GM23338 (cell line): ENCODE measurements at regions not wholly inside any gene's neighbourhood (a gene's known extent, or its start where the extent isn't known, plus 50 kb on each side); places are given as distances from the start of the nearest gene placed in this dataset.
A peak's percentile ranks its signal among the peaks of the same experiment; 100 is the strongest.

Experiments
- ATAC-seq: fragments of 200-7000 bp; cut with Tn5 transposase; 3 replicates; pipeline ENCODE4 v1.9.1; 2020
- DNase-seq: peaks from one replicate; pipeline ENCODE4 v3.0.0-alpha.2; 2015; ENCODE audit warnings: low spot score
- H2AFZ ChIP-seq: fragments of 200-600 bp; sonication (generic); 2 replicates; pipeline ENCODE4 v1.8.0; 2016; ENCODE audit warnings: antibody characterized with exemption, mild to moderate bottlenecking, moderate library complexity
- H3F3A ChIP-seq: fragments of 200-600 bp; sonication (generic); replicated peaks from 2 replicates; pipeline ENCODE4 v1.8.0; 2017; ENCODE audit warnings: antibody characterized with exemption, mixed run types, low read depth
- H3K27ac ChIP-seq: fragments of 200-600 bp; sonication (generic); 2 replicates; pipeline ENCODE4 v1.6.1; 2016; ENCODE audit warnings: low read depth
- H3K27me3 ChIP-seq: fragments of 200-600 bp; sonication (generic); 2 replicates; pipeline ENCODE4 v1.8.0; 2016; ENCODE audit warnings: mild to moderate bottlenecking, mixed run types, moderate library complexity; ENCODE audit not compliant: insufficient read depth
- H3K36me3 ChIP-seq: fragments of 200-600 bp; sonication (generic); 2 replicates; pipeline ENCODE4 v1.8.0; 2016; ENCODE audit warnings: mild to moderate bottlenecking; ENCODE audit not compliant: insufficient read depth
- H3K4me1 ChIP-seq: fragments of 200-600 bp; sonication (generic); 2 replicates; pipeline ENCODE4 v1.8.0; 2016; ENCODE audit warnings: mild to moderate bottlenecking, moderate library complexity; ENCODE audit not compliant: insufficient read depth
- H3K4me2 ChIP-seq: fragments of 200-600 bp; sonication (generic); 2 replicates; pipeline ENCODE4 v1.7.1; 2017; ENCODE audit warnings: mixed run types
- H3K4me3 ChIP-seq: fragments of 200-600 bp; sonication (generic); 2 replicates; pipeline ENCODE4 v1.6.1; 2016; ENCODE audit warnings: mixed run types
- H3K79me2 ChIP-seq: fragments of 200-600 bp; sonication (generic); replicated peaks from 2 replicates; pipeline ENCODE4 v1.8.0; 2017; ENCODE audit warnings: mild to moderate bottlenecking; ENCODE audit not compliant: insufficient read depth
- H3K9me2 ChIP-seq: fragments of 200-600 bp; sonication (generic); 2 replicates; pipeline ENCODE4 v1.8.0; 2017; ENCODE audit not compliant: insufficient read depth
- H4K20me1 ChIP-seq: fragments of 200-600 bp; sonication (generic); replicated peaks from 2 replicates; pipeline ENCODE4 v1.8.0; 2017; ENCODE audit warnings: mild to moderate bottlenecking; ENCODE audit not compliant: insufficient read depth
- H3K27ac Mint-ChIP-seq: 2 replicates; pipeline ENCODE4 v1.8.0; 2020; ENCODE audit warnings: inconsistent platforms, mild to moderate bottlenecking, moderate library complexity, mixed read lengths
- H3K27me3 Mint-ChIP-seq: 3 replicates; pipeline ENCODE4 v1.8.0; 2022; ENCODE audit warnings: low read depth, mild to moderate bottlenecking, moderate library complexity, mixed read lengths, inconsistent platforms; ENCODE audit not compliant: insufficient read depth, poor library complexity
- H3K36me3 Mint-ChIP-seq: 3 replicates; pipeline ENCODE4 v1.8.0; 2021; ENCODE audit warnings: low read depth, mild to moderate bottlenecking, inconsistent platforms, moderate library complexity, mixed read lengths
- H3K4me1 Mint-ChIP-seq: 3 replicates; pipeline ENCODE4 v1.8.0; 2020; ENCODE audit warnings: mild to moderate bottlenecking, inconsistent platforms, mixed read lengths
- H3K4me3 Mint-ChIP-seq: 3 replicates; pipeline ENCODE4 v1.8.0; 2021; ENCODE audit warnings: moderate library complexity, mild to moderate bottlenecking, inconsistent platforms, mixed read lengths
- H3K9me3 Mint-ChIP-seq: 3 replicates; pipeline ENCODE4 v1.8.0; 2020; ENCODE audit warnings: moderate library complexity, mild to moderate bottlenecking, inconsistent platforms, mixed read lengths
- CREB1 ChIP-seq: fragments of 250-450 bp; sonication (Bioruptor Pico); IDR thresholded peaks from 2 replicates; pipeline ENCODE4 v1.5.0; 2020; ENCODE audit warnings: low read depth, mild to moderate bottlenecking, moderate library complexity
- EZH2 ChIP-seq: fragments of 200-600 bp; sonication (generic); IDR thresholded peaks from one replicate; pipeline ENCODE4 v1.8.0; 2017; ENCODE audit warnings: antibody characterized with exemption, mild to moderate bottlenecking, low read depth; ENCODE audit not compliant: unreplicated experiment
- EZH2phosphoT487 ChIP-seq: fragments of 200-600 bp; sonication (generic); IDR thresholded peaks from one replicate; pipeline ENCODE4 v1.8.1; 2018; ENCODE audit warnings: antibody characterized with exemption; ENCODE audit not compliant: unreplicated experiment
- JUNB ChIP-seq: IDR thresholded peaks from one replicate; pipeline ENCODE4 v1.6.1; 2016; ENCODE audit warnings: antibody characterized with exemption; ENCODE audit not compliant: unreplicated experiment
- NANOG ChIP-seq: IDR thresholded peaks from 2 replicates; pipeline ENCODE4 v1.6.1; 2016; ENCODE audit warnings: antibody characterized with exemption, borderline replicate concordance
- POLR2AphosphoS5 ChIP-seq: IDR thresholded peaks from 2 replicates; pipeline ENCODE4 v1.6.1; 2016; ENCODE audit warnings: antibody characterized with exemption, low read depth
- STAT1 ChIP-seq: IDR thresholded peaks from one replicate; pipeline ENCODE4 v1.6.1; 2016; ENCODE audit warnings: antibody characterized with exemption; ENCODE audit not compliant: unreplicated experiment
- ZNF114 ChIP-seq: fragments of 250-450 bp; sonication (Bioruptor Pico); IDR thresholded peaks from 2 replicates; pipeline ENCODE4 v1.5.0; 2020; ENCODE audit warnings: mild to moderate bottlenecking, moderate library complexity
- ZNF331 ChIP-seq: fragments of 250-450 bp; sonication (Bioruptor Pico); IDR thresholded peaks from 2 replicates; pipeline ENCODE4 v1.5.0; 2020; ENCODE audit warnings: low read depth, mild to moderate bottlenecking, moderate library complexity
- TF ChIP-seq, protein P1 (sequence below): IDR thresholded peaks from 2 replicates; pipeline ENCODE4 v1.6.1; 2016; ENCODE audit warnings: antibody characterized with exemption
- TF ChIP-seq, protein P2 (sequence below), 2 experiments: fragments of 200-600 bp in 1 of 2; sonication (generic) in 1 of 2; conservative IDR thresholded peaks; 2 replicates each; pipeline versions ENCODE4 v1.5.1 to v1.6.1; 2016 to 2017; ENCODE audit warnings: antibody characterized with exemption in 2 of 2, low read depth in 2 of 2, mild to moderate bottlenecking in 2 of 2, moderate library complexity in 1 of 2
- TF ChIP-seq, protein P3 (sequence below): IDR thresholded peaks from one replicate; pipeline ENCODE4 v1.6.1; 2018; ENCODE audit warnings: antibody characterized with exemption; ENCODE audit not compliant: unreplicated experiment
- TF ChIP-seq, protein P4 (sequence below): fragments of 250-450 bp; sonication (Bioruptor Pico); IDR thresholded peaks from 2 replicates; pipeline ENCODE4 v1.5.0; 2020; ENCODE audit warnings: mild to moderate bottlenecking, moderate library complexity

DNA sequence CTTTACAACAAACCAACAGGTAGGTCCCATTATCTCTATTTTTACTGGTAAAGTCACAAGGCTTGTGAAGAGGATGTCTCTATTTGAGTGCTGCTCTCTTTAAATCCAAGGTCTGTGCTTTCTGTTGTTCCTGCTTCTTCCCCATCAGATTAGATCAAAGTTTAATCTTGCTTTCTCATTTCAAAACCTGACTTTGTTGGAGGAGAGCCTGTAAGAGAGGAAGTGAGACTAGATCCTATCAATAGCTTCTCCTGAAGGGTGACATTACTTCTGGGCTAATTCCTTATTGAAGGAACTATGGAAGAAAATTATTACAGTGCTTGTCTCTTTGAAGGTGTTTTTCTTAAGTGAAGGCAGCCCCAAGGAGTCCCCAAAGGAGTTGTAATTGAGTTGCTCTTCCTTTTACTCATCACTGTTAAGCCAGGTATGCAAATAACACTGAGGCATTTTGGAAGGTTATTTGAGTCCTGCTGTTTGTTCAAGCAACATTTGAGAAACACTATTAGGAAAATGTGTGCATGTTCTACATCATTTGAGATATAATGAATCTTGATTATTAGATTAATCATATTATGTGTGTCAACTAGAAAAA lies 146.2 kb upstream of the MBL2 start:
- ATAC-seq: no peak
- no peaks in the 10 kb centered on the region for H3K9me2 ChIP-seq
- H4K20me1 ChIP-seq: no peaks in the 10 kb centered on the region
- no peaks in the 10 kb centered on the region for H3K36me3 ChIP-seq
- H3K4me3 Mint-ChIP-seq: no peak overlapping the region
- H3K79me2 ChIP-seq: no peaks in the 10 kb centered on the region
- H3K4me2 ChIP-seq: 0 out of 2 replicates have a peak overlapping the region, but pooled peaks have one; percentile 7
- H3K27ac Mint-ChIP-seq: peak overlapping the region; percentile 30; the same call in 1 of the 2 replicates
- H3K27me3 ChIP-seq: no peaks in the 10 kb centered on the region
- H3K9me3 Mint-ChIP-seq: no peaks in the 10 kb centered on the region; the same call in 2 of the 3 replicates
- H3K4me1 ChIP-seq: peaks cover 36% of the 10 kb centered on the region
- H3F3A ChIP-seq: no peaks in the 10 kb centered on the region
- H3K36me3 Mint-ChIP-seq: no peaks in the 10 kb centered on the region
- no peaks in the 10 kb centered on the region for H3K27me3 Mint-ChIP-seq
- peaks cover 51% of the 10 kb centered on the region for H3K4me1 Mint-ChIP-seq
- peak overlapping the region; percentile 6; the same call in 1 of the 2 replicates for H2AFZ ChIP-seq
- H3K27ac ChIP-seq: 0 out of 2 replicates have a peak overlapping the region, but pooled peaks have one; percentile 27
- peak; percentile 18 for DNase-seq
- no peak for TF ChIP-seq NANOG
- TF ChIP-seq EZH2: no peak
- no peak for TF ChIP-seq POLR2AphosphoS5
- TF ChIP-seq, protein P1, sequence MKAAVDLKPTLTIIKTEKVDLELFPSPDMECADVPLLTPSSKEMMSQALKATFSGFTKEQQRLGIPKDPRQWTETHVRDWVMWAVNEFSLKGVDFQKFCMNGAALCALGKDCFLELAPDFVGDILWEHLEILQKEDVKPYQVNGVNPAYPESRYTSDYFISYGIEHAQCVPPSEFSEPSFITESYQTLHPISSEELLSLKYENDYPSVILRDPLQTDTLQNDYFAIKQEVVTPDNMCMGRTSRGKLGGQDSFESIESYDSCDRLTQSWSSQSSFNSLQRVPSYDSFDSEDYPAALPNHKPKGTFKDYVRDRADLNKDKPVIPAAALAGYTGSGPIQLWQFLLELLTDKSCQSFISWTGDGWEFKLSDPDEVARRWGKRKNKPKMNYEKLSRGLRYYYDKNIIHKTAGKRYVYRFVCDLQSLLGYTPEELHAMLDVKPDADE: no peak
- no peak for TF ChIP-seq CREB1 (CRISPR knock-in tag)
- TF ChIP-seq EZH2phosphoT487: no peak
- TF ChIP-seq, protein P2, sequence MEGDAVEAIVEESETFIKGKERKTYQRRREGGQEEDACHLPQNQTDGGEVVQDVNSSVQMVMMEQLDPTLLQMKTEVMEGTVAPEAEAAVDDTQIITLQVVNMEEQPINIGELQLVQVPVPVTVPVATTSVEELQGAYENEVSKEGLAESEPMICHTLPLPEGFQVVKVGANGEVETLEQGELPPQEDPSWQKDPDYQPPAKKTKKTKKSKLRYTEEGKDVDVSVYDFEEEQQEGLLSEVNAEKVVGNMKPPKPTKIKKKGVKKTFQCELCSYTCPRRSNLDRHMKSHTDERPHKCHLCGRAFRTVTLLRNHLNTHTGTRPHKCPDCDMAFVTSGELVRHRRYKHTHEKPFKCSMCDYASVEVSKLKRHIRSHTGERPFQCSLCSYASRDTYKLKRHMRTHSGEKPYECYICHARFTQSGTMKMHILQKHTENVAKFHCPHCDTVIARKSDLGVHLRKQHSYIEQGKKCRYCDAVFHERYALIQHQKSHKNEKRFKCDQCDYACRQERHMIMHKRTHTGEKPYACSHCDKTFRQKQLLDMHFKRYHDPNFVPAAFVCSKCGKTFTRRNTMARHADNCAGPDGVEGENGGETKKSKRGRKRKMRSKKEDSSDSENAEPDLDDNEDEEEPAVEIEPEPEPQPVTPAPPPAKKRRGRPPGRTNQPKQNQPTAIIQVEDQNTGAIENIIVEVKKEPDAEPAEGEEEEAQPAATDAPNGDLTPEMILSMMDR (conservative IDR thresholded peaks at IDR 0.05; ENCODE audit: low read depth in 2 of 2): no peak
- no peak for TF ChIP-seq ZNF331 (CRISPR knock-in tag)
- TF ChIP-seq, protein P3, sequence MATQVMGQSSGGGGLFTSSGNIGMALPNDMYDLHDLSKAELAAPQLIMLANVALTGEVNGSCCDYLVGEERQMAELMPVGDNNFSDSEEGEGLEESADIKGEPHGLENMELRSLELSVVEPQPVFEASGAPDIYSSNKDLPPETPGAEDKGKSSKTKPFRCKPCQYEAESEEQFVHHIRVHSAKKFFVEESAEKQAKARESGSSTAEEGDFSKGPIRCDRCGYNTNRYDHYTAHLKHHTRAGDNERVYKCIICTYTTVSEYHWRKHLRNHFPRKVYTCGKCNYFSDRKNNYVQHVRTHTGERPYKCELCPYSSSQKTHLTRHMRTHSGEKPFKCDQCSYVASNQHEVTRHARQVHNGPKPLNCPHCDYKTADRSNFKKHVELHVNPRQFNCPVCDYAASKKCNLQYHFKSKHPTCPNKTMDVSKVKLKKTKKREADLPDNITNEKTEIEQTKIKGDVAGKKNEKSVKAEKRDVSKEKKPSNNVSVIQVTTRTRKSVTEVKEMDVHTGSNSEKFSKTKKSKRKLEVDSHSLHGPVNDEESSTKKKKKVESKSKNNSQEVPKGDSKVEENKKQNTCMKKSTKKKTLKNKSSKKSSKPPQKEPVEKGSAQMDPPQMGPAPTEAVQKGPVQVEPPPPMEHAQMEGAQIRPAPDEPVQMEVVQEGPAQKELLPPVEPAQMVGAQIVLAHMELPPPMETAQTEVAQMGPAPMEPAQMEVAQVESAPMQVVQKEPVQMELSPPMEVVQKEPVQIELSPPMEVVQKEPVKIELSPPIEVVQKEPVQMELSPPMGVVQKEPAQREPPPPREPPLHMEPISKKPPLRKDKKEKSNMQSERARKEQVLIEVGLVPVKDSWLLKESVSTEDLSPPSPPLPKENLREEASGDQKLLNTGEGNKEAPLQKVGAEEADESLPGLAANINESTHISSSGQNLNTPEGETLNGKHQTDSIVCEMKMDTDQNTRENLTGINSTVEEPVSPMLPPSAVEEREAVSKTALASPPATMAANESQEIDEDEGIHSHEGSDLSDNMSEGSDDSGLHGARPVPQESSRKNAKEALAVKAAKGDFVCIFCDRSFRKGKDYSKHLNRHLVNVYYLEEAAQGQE: no peak
- TF ChIP-seq ZNF114 (CRISPR knock-in tag): no peak
- TF ChIP-seq, protein P4, sequence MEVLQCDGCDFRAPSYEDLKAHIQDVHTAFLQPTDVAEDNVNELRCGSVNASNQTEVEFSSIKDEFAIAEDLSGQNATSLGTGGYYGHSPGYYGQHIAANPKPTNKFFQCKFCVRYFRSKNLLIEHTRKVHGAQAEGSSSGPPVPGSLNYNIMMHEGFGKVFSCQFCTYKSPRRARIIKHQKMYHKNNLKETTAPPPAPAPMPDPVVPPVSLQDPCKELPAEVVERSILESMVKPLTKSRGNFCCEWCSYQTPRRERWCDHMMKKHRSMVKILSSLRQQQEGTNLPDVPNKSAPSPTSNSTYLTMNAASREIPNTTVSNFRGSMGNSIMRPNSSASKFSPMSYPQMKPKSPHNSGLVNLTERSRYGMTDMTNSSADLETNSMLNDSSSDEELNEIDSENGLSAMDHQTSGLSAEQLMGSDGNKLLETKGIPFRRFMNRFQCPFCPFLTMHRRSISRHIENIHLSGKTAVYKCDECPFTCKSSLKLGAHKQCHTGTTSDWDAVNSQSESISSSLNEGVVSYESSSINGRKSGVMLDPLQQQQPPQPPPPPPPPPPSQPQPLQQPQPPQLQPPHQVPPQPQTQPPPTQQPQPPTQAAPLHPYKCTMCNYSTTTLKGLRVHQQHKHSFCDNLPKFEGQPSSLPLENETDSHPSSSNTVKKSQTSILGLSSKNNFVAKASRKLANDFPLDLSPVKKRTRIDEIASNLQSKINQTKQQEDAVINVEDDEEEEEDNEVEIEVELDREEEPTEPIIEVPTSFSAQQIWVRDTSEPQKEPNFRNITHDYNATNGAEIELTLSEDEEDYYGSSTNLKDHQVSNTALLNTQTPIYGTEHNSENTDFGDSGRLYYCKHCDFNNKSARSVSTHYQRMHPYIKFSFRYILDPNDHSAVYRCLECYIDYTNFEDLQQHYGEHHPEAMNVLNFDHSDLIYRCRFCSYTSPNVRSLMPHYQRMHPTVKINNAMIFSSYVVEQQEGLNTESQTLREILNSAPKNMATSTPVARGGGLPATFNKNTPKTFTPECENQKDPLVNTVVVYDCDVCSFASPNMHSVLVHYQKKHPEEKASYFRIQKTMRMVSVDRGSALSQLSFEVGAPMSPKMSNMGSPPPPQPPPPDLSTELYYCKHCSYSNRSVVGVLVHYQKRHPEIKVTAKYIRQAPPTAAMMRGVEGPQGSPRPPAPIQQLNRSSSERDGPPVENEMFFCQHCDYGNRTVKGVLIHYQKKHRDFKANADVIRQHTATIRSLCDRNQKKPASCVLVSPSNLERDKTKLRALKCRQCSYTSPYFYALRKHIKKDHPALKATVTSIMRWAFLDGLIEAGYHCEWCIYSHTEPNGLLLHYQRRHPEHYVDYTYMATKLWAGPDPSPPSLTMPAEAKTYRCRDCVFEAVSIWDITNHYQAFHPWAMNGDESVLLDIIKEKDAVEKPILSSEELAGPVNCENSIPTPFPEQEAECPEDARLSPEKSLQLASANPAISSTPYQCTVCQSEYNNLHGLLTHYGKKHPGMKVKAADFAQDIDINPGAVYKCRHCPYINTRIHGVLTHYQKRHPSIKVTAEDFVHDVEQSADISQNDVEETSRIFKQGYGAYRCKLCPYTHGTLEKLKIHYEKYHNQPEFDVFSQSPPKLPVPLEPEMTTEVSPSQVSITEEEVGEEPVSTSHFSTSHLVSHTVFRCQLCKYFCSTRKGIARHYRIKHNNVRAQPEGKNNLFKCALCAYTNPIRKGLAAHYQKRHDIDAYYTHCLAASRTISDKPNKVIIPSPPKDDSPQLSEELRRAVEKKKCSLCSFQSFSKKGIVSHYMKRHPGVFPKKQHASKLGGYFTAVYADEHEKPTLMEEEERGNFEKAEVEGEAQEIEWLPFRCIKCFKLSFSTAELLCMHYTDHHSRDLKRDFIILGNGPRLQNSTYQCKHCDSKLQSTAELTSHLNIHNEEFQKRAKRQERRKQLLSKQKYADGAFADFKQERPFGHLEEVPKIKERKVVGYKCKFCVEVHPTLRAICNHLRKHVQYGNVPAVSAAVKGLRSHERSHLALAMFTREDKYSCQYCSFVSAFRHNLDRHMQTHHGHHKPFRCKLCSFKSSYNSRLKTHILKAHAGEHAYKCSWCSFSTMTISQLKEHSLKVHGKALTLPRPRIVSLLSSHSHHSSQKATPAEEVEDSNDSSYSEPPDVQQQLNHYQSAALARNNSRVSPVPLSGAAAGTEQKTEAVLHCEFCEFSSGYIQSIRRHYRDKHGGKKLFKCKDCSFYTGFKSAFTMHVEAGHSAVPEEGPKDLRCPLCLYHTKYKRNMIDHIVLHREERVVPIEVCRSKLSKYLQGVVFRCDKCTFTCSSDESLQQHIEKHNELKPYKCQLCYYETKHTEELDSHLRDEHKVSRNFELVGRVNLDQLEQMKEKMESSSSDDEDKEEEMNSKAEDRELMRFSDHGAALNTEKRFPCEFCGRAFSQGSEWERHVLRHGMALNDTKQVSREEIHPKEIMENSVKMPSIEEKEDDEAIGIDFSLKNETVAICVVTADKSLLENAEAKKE: no peak
- no peak for TF ChIP-seq JUNB
- no peak for TF ChIP-seq STAT1
- H3K4me3 ChIP-seq: no peak overlapping the region
